Aorta (tissue), 5 donors: ENCODE measurements at regions not wholly inside any gene's neighbourhood (a gene's known extent, or its start where the extent isn't known, plus 50 kb on each side); places are given as distances from the start of the nearest gene placed in this dataset.

ENCODE experiments used
- ATAC-seq: fragments of 200-7000 bp; cut with Tn5 transposase; one replicate; pipeline ENCODE4 v1.9.1; 2022; ENCODE audit warnings: moderate library complexity; ENCODE audit not compliant: low FRiP score
- DNase-seq, 2 donors: peaks; one replicate each; pipeline ENCODE4 v3.0.0-alpha.2; 2020
- H3K27ac ChIP-seq, 2 donors: one replicate each; pipeline ENCODE4 v1.5.1; 2013; ENCODE audit warnings: low read length in 2 of 2, mild to moderate bottlenecking in 2 of 2, moderate library complexity in 2 of 2, control low read depth in 1 of 2, inconsistent platforms in 1 of 2, low read depth in 1 of 2
- H3K27me3 ChIP-seq, 2 donors: one replicate each; pipeline ENCODE4 v1.6.1; 2013; ENCODE audit warnings: control low read depth in 1 of 2, low read length in 1 of 2, mild to moderate bottlenecking in 1 of 2, moderate library complexity in 1 of 2; ENCODE audit not compliant: insufficient read depth in 2 of 2, control insufficient read depth in 1 of 2
- H3K36me3 ChIP-seq, 2 donors: one replicate each; pipeline ENCODE4 v1.6.1; 2013; ENCODE audit warnings: control low read depth in 1 of 2, low read length in 1 of 2, mild to moderate bottlenecking in 1 of 2; ENCODE audit not compliant: insufficient read depth in 2 of 2, control insufficient read depth in 1 of 2
- H3K4me1 ChIP-seq, 2 donors: one replicate each; pipeline ENCODE4 v1.6.1; 2013; ENCODE audit warnings: low read length in 2 of 2, control low read depth in 1 of 2, mild to moderate bottlenecking in 1 of 2, moderate library complexity in 1 of 2; ENCODE audit not compliant: insufficient read depth in 2 of 2, control insufficient read depth in 1 of 2
- H3K4me3 ChIP-seq, 2 donors: one replicate each; pipeline ENCODE4 v1.5.1; 2013; ENCODE audit warnings: low read length in 2 of 2, control low read depth in 1 of 2, mild to moderate bottlenecking in 1 of 2
- H3K9me3 ChIP-seq: one replicate; pipeline ENCODE4 v1.6.1; 2013; ENCODE audit warnings: mild to moderate bottlenecking, low read length; ENCODE audit not compliant: control insufficient read depth
- WGBS, 2 donors: extraction: QIAGEN DNeasy Blood & Tissue Kit; methylation state at CpG; one replicate each; pipeline ENCODE4 v1.1.7; 2013; 5-methylcytosine and 5-hydroxymethylcytosine counted together
- intact Hi-C, 2 donors: fragments of 100-400 bp; cut with DNase I; formaldehyde crosslinking; loops; one replicate each; pipeline versions ENCODE4 v1.14.2 to v1.15.0; 2022
- donor health status: healthy with polysubstance abuse.
- donor health status: Bipolar disorder and iron deficiency.
- donor health status: DM: no; HTN: no; CAD: no.
- donor health status: DM: no; HTN: no; CAD: no.
- donor health status: DM: yes; HTN: yes; CAD: no.

DNA sequence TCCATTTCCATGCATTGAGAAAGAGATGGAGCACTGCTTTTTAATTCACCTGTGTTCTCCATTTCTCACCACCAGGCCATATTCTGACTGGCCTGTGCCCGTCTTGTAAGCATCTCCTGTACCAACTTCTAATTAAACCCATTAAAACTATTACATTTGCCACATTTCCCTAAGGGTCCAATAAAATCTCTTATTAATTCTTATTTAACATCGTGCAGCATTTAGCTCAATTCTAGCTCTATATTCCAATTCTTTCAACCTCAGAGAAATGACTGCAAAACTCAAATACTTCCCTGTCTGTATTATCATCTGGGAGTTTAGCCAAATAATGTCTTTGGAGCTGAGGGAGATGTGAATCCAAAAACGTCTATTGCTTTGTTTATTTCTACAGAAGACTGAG is 495.4 kb upstream of the TMEM132C start:
- intact Hi-C loops, result no loop called here
- H3K27ac ChIP-seq, result no peak overlapping the region
- no peak overlapping the region for H3K4me3 ChIP-seq
- H3K36me3 ChIP-seq, result no peaks in the 10 kb centered on the region
- DNase-seq (no peak), ATAC-seq (no peak)
- no peaks in the 10 kb centered on the region for H3K4me1 ChIP-seq
- peaks cover 1% of the 10 kb centered on the region for H3K9me3 ChIP-seq
- no peaks in the 10 kb centered on the region for H3K27me3 ChIP-seq
- 44 to 46% methylated on average over 3 of the region's 3 CpGs for WGBS, 2 donors

DNA sequence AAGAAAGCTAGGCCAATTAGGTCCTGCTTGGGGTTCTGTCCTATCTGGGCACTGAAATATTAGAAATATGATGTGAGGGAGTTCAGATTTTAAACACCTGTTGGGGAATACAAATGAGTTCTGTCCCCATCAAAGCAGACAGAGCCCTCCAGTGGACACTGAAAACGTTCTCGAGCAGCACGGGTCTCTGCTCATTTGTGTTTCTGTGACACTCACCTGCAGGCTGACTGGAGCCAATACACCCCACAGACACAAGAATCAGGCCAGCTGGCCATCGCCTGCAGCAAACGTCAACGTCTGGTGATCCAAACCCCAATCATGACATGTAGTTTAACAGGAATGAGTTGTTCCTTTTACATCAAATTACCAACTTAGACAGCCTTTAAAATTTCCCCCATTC is 493.4 kb upstream of the TMEM132C start:
- H3K36me3 ChIP-seq, result no peaks in the 10 kb centered on the region
- intact Hi-C loops, result no loop called here
- no peak overlapping the region for H3K27ac ChIP-seq
- 61 to 79% methylated on average over 6 of the region's 6 CpGs for WGBS, 2 donors
- no peak for ATAC-seq
- H3K4me1 ChIP-seq, result no peaks in the 10 kb centered on the region
- no peak overlapping the region for H3K4me3 ChIP-seq
- H3K9me3 ChIP-seq, result peaks cover 1% of the 10 kb centered on the region
- no peak for DNase-seq
- H3K27me3 ChIP-seq, result no peaks in the 10 kb centered on the region

DNA sequence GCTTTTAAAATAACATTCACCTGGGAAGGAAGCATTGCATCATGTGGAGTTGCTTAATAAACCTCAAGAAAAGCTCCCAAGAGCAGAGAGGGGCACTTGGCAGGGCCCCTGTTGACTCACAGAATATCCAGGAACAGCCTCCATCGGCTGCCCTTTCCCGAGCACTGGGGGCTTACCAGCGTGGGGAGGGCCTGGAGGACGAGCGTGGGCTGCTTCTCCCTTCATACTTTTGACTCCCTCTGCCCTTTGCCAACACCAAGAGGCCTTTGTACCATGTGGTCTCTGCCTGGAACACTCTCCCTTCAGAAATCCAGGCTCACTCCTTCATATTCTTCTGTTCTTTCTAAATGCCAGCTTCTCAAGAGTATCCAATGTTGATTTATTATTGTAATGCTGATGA is 492.1 kb upstream of the TMEM132C start:
- intact Hi-C loops, result no loop called here
- no peak for DNase-seq
- no peaks in the 10 kb centered on the region for H3K4me1 ChIP-seq
- peaks cover 1% of the 10 kb centered on the region for H3K9me3 ChIP-seq
- no peak overlapping the region for H3K4me3 ChIP-seq
- H3K36me3 ChIP-seq, result no peaks in the 10 kb centered on the region
- WGBS, 2 donors, result 35 to 39% methylated on average over 5 of the region's 5 CpGs
- ATAC-seq, result no peak
- H3K27me3 ChIP-seq, result no peaks in the 10 kb centered on the region
- no peak overlapping the region for H3K27ac ChIP-seq

DNA sequence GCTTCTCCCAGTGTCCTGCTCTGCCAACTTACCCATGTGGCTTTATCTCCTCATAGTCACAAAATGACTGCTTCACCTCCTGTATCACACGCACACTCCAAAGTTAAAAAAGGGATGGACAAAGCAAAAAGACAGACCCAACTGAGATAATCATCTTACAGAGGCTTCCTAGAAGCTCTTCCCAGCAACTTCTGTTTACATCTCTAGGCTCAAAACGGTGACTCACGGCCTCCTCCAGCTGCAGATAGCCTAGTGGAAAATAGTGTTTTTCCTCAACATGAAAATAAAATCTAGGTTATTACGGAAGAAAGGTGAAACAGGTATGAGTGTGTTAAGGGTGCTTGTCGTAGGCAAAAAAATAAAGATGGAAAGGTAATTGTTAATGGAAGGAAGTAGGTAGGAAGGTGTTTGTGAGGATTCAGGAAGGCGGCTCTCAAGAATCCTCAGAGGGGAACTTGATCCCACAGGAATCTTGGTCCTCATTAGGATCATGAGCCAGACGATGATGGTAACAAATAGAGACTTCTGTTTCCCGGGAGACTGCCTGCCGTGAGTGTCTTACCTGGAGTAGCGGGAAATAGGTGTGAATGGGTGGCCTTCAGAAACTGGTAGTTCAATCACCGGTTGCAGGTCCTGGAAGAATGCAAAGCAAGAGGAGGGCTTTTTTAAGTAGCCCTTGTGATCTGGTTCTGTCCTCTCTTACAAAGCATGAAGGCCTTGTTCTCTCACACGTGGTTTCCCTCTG is 487.5 kb upstream of the TMEM132C start:
- Histone ChIP-seq H3K4me3 (no peak overlapping the region), H3K27ac (no peak overlapping the region), H3K27me3 (no peaks in the 10 kb centered on the region), H3K36me3 (no peaks in the 10 kb centered on the region), H3K9me3 (no peaks in the 10 kb centered on the region), H3K4me1 (no peaks in the 10 kb centered on the region)
- 85% methylated on average over 12 of the region's 12 CpGs for WGBS, 2 donors
- no peak for ATAC-seq
- intact Hi-C loops, result no loop called here
- no peak for DNase-seq

DNA sequence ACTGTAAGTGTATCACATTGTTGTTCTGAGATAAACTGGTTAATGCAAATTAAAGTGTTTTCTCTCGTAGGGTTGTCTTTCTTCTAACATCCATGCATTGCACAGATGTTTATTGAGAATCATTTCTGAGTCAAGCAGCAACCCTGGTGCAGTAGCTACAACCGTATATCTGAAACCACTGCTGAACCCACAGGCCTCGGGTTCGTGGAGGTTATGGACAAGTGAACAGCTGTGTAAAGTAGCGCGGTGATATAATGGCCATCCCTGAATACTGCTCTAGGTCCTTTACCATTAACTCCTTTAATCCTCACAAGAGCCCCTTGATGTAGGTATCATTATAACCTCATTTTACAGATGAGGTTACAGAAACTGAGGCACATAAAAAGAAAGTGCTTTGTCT is 486.1 kb upstream of the TMEM132C start:
- ATAC-seq, result no peak
- Histone ChIP-seq H3K4me1 (no peaks in the 10 kb centered on the region), H3K4me3 (no peak overlapping the region), H3K9me3 (no peaks in the 10 kb centered on the region), H3K36me3 (no peaks in the 10 kb centered on the region), H3K27ac (no peak overlapping the region), H3K27me3 (no peaks in the 10 kb centered on the region)
- DNase-seq, result no peak
- WGBS, 2 donors, result 61 to 63% methylated on average over 6 of the region's 6 CpGs
- intact Hi-C loops, result no loop called here

DNA sequence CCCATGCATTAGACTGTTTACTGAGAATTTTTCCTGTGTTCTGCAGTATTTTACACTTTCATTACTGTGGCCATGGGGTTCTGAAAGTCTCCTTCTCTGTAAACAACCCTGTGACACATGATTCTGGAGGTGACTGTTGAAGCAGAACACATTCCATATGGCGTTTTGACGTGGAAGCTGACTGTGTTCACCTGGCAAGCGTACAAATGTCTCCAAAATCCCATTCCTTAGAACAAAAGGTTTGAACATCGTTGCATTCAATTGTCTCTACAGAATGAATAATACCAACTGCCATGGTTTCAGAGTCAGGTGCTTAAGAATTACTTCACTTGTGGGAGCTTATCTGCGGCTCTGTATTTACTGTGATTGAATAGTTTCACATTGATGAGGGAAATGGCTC is 485.6 kb upstream of the TMEM132C start:
- Histone ChIP-seq H3K4me1 (no peaks in the 10 kb centered on the region), H3K4me3 (no peak overlapping the region), H3K27ac (no peak overlapping the region), H3K36me3 (no peaks in the 10 kb centered on the region), H3K27me3 (no peaks in the 10 kb centered on the region), H3K9me3 (no peaks in the 10 kb centered on the region)
- ATAC-seq (no peak), DNase-seq (no peak)
- intact Hi-C loops, result no loop called here
- WGBS, 2 donors, result 79 to 87% methylated on average over 5 of the region's 5 CpGs

DNA sequence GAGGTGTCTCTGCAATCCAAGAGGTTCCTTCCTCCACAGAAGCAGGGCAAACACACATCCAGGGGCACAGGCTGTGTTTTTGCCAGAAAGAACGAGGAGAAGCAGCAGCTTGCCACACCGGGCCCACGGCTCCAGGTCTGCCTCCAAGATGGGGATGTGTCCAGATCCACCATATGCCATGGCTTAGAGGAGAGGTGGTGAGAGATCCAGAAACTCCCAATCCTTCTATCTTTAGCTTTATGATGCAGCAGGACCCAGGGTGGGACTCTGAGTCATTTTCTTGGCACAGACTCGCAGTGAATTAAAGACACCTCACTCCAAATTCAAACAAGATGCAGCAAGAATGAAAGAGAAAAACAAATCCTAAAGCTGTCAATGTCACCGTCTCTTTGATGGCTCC is 481.4 kb upstream of the TMEM132C start:
- Histone ChIP-seq H3K4me1 (no peaks in the 10 kb centered on the region), H3K36me3 (no peaks in the 10 kb centered on the region), H3K4me3 (no peak overlapping the region), H3K27me3 (no peaks in the 10 kb centered on the region), H3K9me3 (no peaks in the 10 kb centered on the region), H3K27ac (no peak overlapping the region)
- no peak for DNase-seq
- WGBS, 2 donors, result 10 to 14% methylated on average over 5 of the region's 5 CpGs
- peak; percentile 34 for ATAC-seq
- intact Hi-C loops, result no loop called here

DNA sequence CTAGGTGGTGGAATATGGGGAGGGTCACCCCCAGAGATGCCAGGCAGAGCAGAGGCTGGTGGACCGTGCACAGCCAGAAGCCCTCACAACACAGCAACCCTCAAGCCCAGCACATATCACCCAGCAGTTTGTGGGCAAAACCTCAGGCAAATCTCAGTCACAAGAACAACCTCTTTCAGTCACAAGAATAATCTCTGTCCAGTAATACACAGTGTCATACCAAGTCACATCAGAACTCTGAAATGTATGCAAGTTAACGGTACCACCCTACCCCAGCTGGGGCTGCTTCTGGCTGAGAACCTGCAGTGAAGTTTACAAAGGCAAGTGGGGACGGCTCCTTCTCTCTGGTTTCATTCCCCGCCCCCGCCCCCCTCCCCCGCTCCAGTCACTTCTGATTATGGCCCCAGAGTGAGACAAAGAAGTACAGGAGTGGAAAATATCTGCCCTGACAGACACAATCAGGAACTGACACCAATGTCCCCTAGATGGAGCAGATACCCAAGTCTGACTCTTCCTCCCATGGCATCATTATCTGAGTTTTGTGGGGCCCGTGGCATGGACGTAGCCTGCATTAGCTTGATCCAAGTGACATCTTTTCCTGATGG is 480.9 kb upstream of the TMEM132C start:
- no peaks in the 10 kb centered on the region for H3K36me3 ChIP-seq
- H3K4me1 ChIP-seq, result no peaks in the 10 kb centered on the region
- H3K4me3 ChIP-seq, result no peak overlapping the region
- no peak overlapping the region for H3K27ac ChIP-seq
- ATAC-seq (peak; percentile 39), DNase-seq (no peak)
- 64% methylated on average over 8 of the region's 8 CpGs for WGBS, 2 donors
- H3K9me3 ChIP-seq, result no peaks in the 10 kb centered on the region
- H3K27me3 ChIP-seq, result no peaks in the 10 kb centered on the region
- intact Hi-C loops, result no loop called here

DNA sequence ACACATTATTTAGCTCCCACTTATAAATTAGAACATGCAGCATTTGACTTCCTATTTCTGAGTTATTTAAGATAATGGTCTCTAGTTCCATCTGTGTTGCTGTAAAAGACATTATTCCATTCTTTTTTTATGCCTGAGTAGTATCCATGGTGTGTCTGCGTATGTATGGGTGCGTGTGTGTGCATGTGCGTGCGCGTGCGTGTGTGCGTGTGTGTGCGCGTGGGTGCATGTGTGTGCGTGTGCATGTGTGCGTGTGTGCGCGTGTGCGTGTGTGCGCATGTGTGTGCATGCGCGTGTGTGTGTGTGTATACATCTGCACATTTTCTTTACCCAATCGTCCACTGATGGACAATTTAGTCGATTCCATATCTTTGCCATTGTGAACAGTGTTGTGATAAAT is 479.4 kb upstream of the TMEM132C start:
- H3K4me1 ChIP-seq, result no peaks in the 10 kb centered on the region
- intact Hi-C loops, result no loop called here
- H3K36me3 ChIP-seq, result no peaks in the 10 kb centered on the region
- no peak overlapping the region for H3K4me3 ChIP-seq
- H3K9me3 ChIP-seq, result no peaks in the 10 kb centered on the region
- no peak overlapping the region for H3K27ac ChIP-seq
- DNase-seq, result no peak
- no peak for ATAC-seq
- WGBS, 2 donors, result 88 to 89% methylated on average over 19 of the region's 19 CpGs
- no peaks in the 10 kb centered on the region for H3K27me3 ChIP-seq
